B cell (primary cell): ENCODE measurements at regions not wholly inside any gene's neighbourhood (a gene's known extent, or its start where the extent isn't known, plus 50 kb on each side); places are given as distances from the start of the nearest gene placed in this dataset.

Experiments used
- ATAC-seq: fragments of 200-7000 bp; cut with Tn5 transposase; one replicate; pipeline ENCODE4 v1.10.0; 2021; ENCODE audit warnings: low read depth, mild to moderate bottlenecking, moderate number of reproducible peaks, moderate library complexity
- CTCF ChIA-PET: fragments of 350-600 bp; sonication (Branson Sonifier 250); formaldehyde crosslinking; loops from one replicate; lab custom pipeline; 2021; ENCODE audit warnings: antibody characterized with exemption, inconsistent platforms; lab: Charles Lee
- POLR2A ChIA-PET: fragments of 350-600 bp; sonication (Branson Sonifier 250); formaldehyde crosslinking; loops from one replicate; lab custom pipeline; 2021; ENCODE audit warnings: antibody characterized with exemption; lab: Charles Lee
- DNase-seq: peaks from one replicate; pipeline ENCODE4 v3.0.0; 2013
- H2AFZ ChIP-seq: 2 replicates; pipeline ENCODE4 v1.6.1; 2012; ENCODE audit warnings: mild to moderate bottlenecking, low read depth, low read length; ENCODE audit not compliant: insufficient read depth, poor library complexity, severe bottlenecking
- H3K27ac ChIP-seq, 2 donors: 1 replicate in 1 of 2; 2 replicates in 1 of 2; pipeline ENCODE4 v1.5.1; 2012 to 2013; ENCODE audit warnings: low read length in 2 of 2, mild to moderate bottlenecking in 2 of 2, moderate library complexity in 1 of 2
- H3K27me3 ChIP-seq, 4 experiments: fragments of 200-600 bp in 1 of 4; sonication (generic) in 1 of 4; replicated peaks in 1 of 4; 1 replicate in 2 of 4; 2 replicates in 2 of 4; pipeline versions ENCODE4 v1.6.1 to v1.7.0; 2013 to 2016; ENCODE audit warnings: low read length in 3 of 4, mild to moderate bottlenecking in 2 of 4, mixed read lengths in 1 of 4, moderate library complexity in 1 of 4; ENCODE audit not compliant: insufficient read depth in 4 of 4, control insufficient read depth in 3 of 4; ENCODE audit errors: control extremely low read depth in 1 of 4
- H3K36me3 ChIP-seq, 2 experiments: replicated peaks in 1 of 2; 1 replicate in 1 of 2; 2 replicates in 1 of 2; pipeline versions ENCODE4 v1.6.1 to v1.7.1; 2013; ENCODE audit warnings: low read length in 1 of 2; ENCODE audit not compliant: insufficient read depth in 2 of 2, control insufficient read depth in 1 of 2; ENCODE audit errors: control extremely low read depth in 1 of 2, extremely low read depth in 1 of 2
- H3K4me1 ChIP-seq, 2 donors: fragments of 200-600 bp in 1 of 2; sonication (generic) in 1 of 2; 1 replicate in 1 of 2; 2 replicates in 1 of 2; pipeline versions ENCODE4 v1.5.1 to v1.6.1; 2013 to 2017; ENCODE audit warnings: low read length in 2 of 2; ENCODE audit not compliant: control insufficient read depth in 2 of 2, insufficient read depth in 2 of 2
- H3K4me2 ChIP-seq: replicated peaks from 2 replicates; pipeline ENCODE3; 2012; ENCODE audit warnings: mild to moderate bottlenecking, low read depth, low read length; ENCODE audit not compliant: poor library complexity, severe bottlenecking
- H3K4me3 ChIP-seq, 5 experiments: fragments of 200-600 bp in 1 of 5; sonication (generic) in 1 of 5; 1 replicate in 3 of 5; 2 replicates in 2 of 5; pipeline versions ENCODE4 v1.5.1 to v1.7.0; 2011 to 2016; ENCODE audit warnings: low read length in 4 of 5, mild to moderate bottlenecking in 4 of 5, low read depth in 2 of 5, control low read depth in 1 of 5, moderate library complexity in 1 of 5; ENCODE audit not compliant: insufficient read depth in 1 of 5; ENCODE audit errors: control extremely low read depth in 1 of 5, extremely low read depth in 1 of 5
- H3K79me2 ChIP-seq: fragments of 200-600 bp; sonication (generic); one replicate; pipeline ENCODE4 v1.6.0; 2016; ENCODE audit warnings: low read length; ENCODE audit not compliant: control insufficient read depth, insufficient read depth
- H3K9ac ChIP-seq: fragments of 200-600 bp; sonication (generic); 2 replicates; pipeline ENCODE4 v1.6.1; 2017; ENCODE audit warnings: mild to moderate bottlenecking, low read length, moderate library complexity
- H3K9me3 ChIP-seq, 3 donors: one replicate each; pipeline versions ENCODE4 v1.6.1 to v1.7.1; 2013; ENCODE audit warnings: low read length in 2 of 3; ENCODE audit not compliant: control insufficient read depth in 2 of 3, insufficient read depth in 1 of 3; ENCODE audit errors: control extremely low read depth in 1 of 3
- H4K20me1 ChIP-seq: 2 replicates; pipeline ENCODE4 v1.6.0; 2012; ENCODE audit warnings: mild to moderate bottlenecking, low read length; ENCODE audit not compliant: insufficient read depth, control insufficient read depth, poor library complexity, severe bottlenecking
- H3K27ac Mint-ChIP-seq: one replicate; pipeline ENCODE4 v1.8.0; 2021; ENCODE audit warnings: mixed read lengths
- H3K27me3 Mint-ChIP-seq: one replicate; pipeline ENCODE4 v1.8.0; 2021; ENCODE audit warnings: mixed read lengths
- H3K4me1 Mint-ChIP-seq: one replicate; pipeline ENCODE4 v1.8.0; 2021; ENCODE audit warnings: mixed read lengths
- H3K4me3 Mint-ChIP-seq: one replicate; pipeline ENCODE4 v1.8.0; 2021; ENCODE audit warnings: mixed read lengths
- H3K9me3 Mint-ChIP-seq: one replicate; pipeline ENCODE4 v1.8.0; 2022; ENCODE audit warnings: mixed read lengths; ENCODE audit not compliant: insufficient read depth
- EZH2 ChIP-seq: IDR thresholded peaks from 2 replicates; pipeline ENCODE4 v1.6.1; 2012; ENCODE audit warnings: borderline replicate concordance, low read depth, mild to moderate bottlenecking, moderate library complexity, low read length; ENCODE audit not compliant: insufficient read depth, poor library complexity, severe bottlenecking
- WGBS: methylation state at CpG from one replicate; pipeline ENCODE4 v1.1.5; 2013; ENCODE audit warnings: missing lambda C conversion rate; ENCODE audit not compliant: insufficient coverage; 5-methylcytosine and 5-hydroxymethylcytosine counted together
- intact Hi-C: fragments of 100-400 bp; cut with micrococcal nuclease; formaldehyde crosslinking; loops from one replicate; pipeline ENCODE4 v1.10.0; 2022
- TF ChIP-seq, protein P1 (sequence below): fragments of 200-600 bp; IDR thresholded peaks from one replicate; pipeline ENCODE4 v1.8.0; 2022; ENCODE audit warnings: antibody characterized with exemption, mild to moderate bottlenecking

DNA sequence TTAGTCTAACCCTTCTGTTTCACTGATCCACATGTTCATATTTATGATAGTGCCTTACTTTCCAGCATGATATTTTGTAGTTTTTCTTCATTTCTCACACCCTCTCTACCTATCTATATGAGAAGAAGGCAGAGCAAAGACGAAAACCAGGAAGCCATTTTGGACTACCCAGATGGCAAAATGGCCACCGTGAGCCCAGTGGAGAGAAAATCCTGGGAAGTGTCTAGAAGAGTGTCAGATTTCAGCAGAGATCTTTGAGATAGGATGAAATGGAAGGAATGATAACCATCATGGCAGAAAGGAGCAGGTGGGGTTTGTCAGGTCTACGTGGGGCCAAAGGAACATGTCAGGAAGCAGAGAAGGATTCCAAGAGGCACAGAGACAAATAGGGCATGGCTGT, 84.0 kb upstream of the MYCN start:
- Histone ChIP-seq H3K4me3 (no peak overlapping the region), H4K20me1 (no peaks in the 10 kb centered on the region), H3K36me3 (no peaks in the 10 kb centered on the region), H2AFZ (no peak overlapping the region), H3K9me3 (no peaks in the 10 kb centered on the region), H3K4me2 (no peak overlapping the region), H3K9ac (no peak overlapping the region), H3K27me3 (no peaks in the 10 kb centered on the region), H3K79me2 (no peaks in the 10 kb centered on the region), H3K4me1 (no peaks in the 10 kb centered on the region), H3K27ac (no peak overlapping the region)
- no peak overlapping the region for H3K4me3 Mint-ChIP-seq
- ChIA-PET POLR2A (no interaction called here), CTCF (no interaction called here)
- H3K27me3 Mint-ChIP-seq = peaks cover 9% of the 10 kb centered on the region
- H3K4me1 Mint-ChIP-seq = no peaks in the 10 kb centered on the region
- TF ChIP-seq, protein P1, sequence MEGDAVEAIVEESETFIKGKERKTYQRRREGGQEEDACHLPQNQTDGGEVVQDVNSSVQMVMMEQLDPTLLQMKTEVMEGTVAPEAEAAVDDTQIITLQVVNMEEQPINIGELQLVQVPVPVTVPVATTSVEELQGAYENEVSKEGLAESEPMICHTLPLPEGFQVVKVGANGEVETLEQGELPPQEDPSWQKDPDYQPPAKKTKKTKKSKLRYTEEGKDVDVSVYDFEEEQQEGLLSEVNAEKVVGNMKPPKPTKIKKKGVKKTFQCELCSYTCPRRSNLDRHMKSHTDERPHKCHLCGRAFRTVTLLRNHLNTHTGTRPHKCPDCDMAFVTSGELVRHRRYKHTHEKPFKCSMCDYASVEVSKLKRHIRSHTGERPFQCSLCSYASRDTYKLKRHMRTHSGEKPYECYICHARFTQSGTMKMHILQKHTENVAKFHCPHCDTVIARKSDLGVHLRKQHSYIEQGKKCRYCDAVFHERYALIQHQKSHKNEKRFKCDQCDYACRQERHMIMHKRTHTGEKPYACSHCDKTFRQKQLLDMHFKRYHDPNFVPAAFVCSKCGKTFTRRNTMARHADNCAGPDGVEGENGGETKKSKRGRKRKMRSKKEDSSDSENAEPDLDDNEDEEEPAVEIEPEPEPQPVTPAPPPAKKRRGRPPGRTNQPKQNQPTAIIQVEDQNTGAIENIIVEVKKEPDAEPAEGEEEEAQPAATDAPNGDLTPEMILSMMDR = no peak
- TF ChIP-seq EZH2 = no peak
- no peak overlapping the region for H3K27ac Mint-ChIP-seq
- WGBS = 100% methylated on average over 2 of the region's 3 CpGs
- no peaks in the 10 kb centered on the region for H3K9me3 Mint-ChIP-seq
- no peak for ATAC-seq
- DNase-seq = no peak
- intact Hi-C loops = no loop called here

DNA sequence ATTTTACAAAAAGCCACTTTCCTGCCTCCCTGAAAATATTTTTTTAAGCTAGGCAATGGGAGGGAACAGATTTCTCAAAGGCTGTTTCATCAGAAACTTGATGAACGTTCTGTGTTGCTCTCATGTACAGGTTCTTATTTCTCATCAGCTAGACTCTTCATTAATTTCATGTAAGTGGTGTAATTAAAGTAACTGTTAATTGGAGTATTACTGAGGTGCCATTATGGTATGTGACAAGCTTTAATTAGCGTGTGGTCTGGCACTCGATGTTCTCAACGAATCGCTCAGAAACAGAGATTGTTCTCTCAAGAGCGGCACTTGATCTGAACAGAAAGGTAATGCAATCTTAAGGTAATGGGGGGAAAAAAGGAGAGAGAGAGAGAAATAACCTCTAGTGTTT, 81.9 kb upstream of the MYCN start:
- Histone ChIP-seq H3K9me3 (no peaks in the 10 kb centered on the region), H3K79me2 (no peaks in the 10 kb centered on the region), H4K20me1 (no peaks in the 10 kb centered on the region), H3K4me2 (no peak overlapping the region), H3K27me3 (no peaks in the 10 kb centered on the region), H2AFZ (no peak overlapping the region), H3K4me1 (no peaks in the 10 kb centered on the region), H3K27ac (no peak overlapping the region), H3K36me3 (no peaks in the 10 kb centered on the region), H3K4me3 (no peak overlapping the region), H3K9ac (no peak overlapping the region)
- Mint-ChIP-seq H3K4me3 (no peak overlapping the region), H3K27me3 (peaks cover 9% of the 10 kb centered on the region), H3K9me3 (no peaks in the 10 kb centered on the region), H3K27ac (no peak overlapping the region), H3K4me1 (no peaks in the 10 kb centered on the region)
- intact Hi-C loops = no loop called here
- ChIA-PET POLR2A (no interaction called here), CTCF (no interaction called here)
- ATAC-seq (no peak), DNase-seq (no peak)
- WGBS = 100% methylated on average over 3 of the region's 6 CpGs
- no peak for TF ChIP-seq EZH2
- TF ChIP-seq, protein P1 = no peak
